GM12865 (cell line): ENCODE measurements at regions not wholly inside any gene's neighbourhood (a gene's known extent, or its start where the extent isn't known, plus 50 kb on each side); places are given as distances from the start of the nearest gene placed in this dataset.
"Not testable (repeated sequence)": the region's sequence is repeated elsewhere in the genome, so short reads cannot be mapped to it uniquely, and the experiment has no call there.

Experiments
- DNase-seq: peaks from one replicate; pipeline ENCODE4 v3.0.0; 2010; ENCODE audit warnings: low read depth
- H3K4me3 ChIP-seq: 2 replicates; pipeline ENCODE4 v1.5.1; 2011; ENCODE audit warnings: mild to moderate bottlenecking, low read depth, low read length, control low read depth
- TF ChIP-seq, protein P1 (sequence below): IDR thresholded peaks from 2 replicates; pipeline ENCODE4 v1.5.1; 2011; ENCODE audit warnings: low read length, control low read depth, low read depth, inconsistent platforms; ENCODE audit not compliant: insufficient read depth; ENCODE audit errors: missing control alignments

- TF ChIP-seq, protein P1, sequence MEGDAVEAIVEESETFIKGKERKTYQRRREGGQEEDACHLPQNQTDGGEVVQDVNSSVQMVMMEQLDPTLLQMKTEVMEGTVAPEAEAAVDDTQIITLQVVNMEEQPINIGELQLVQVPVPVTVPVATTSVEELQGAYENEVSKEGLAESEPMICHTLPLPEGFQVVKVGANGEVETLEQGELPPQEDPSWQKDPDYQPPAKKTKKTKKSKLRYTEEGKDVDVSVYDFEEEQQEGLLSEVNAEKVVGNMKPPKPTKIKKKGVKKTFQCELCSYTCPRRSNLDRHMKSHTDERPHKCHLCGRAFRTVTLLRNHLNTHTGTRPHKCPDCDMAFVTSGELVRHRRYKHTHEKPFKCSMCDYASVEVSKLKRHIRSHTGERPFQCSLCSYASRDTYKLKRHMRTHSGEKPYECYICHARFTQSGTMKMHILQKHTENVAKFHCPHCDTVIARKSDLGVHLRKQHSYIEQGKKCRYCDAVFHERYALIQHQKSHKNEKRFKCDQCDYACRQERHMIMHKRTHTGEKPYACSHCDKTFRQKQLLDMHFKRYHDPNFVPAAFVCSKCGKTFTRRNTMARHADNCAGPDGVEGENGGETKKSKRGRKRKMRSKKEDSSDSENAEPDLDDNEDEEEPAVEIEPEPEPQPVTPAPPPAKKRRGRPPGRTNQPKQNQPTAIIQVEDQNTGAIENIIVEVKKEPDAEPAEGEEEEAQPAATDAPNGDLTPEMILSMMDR: no peak
- no peak overlapping the region for H3K4me3 ChIP-seq
- no peak for DNase-seq
Measured at GRCh38 chr16:17915791-17916190, 420.7 kb downstream of the NPIPA8 start.

GRCh38 chr16:17914168-17914567 lies 422.4 kb downstream of the NPIPA8 start:
- TF ChIP-seq, protein P1: no peak
- DNase-seq: no peak
- no peak overlapping the region for H3K4me3 ChIP-seq

DNA sequence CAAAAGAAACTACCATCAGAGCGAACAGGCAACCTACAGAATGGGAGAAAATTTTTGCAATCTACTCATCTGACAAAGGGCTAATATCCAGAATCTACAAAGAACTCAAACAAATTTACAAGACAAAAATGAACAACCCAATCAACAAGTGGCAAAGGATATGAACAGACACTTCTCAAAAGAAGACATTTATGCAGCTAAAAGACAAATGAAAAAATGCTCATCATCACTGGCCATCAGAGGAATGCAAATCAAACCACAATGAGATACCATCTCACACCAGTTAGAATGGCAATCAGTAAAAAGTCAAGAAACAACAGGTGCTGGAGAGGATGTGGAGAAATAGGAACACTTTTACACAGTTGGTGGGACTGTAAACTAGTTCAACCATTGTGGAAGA lies 425.0 kb downstream of the NPIPA8 start:
- H3K4me3 ChIP-seq, DNase-seq: not testable (repeated sequence)

DNA sequence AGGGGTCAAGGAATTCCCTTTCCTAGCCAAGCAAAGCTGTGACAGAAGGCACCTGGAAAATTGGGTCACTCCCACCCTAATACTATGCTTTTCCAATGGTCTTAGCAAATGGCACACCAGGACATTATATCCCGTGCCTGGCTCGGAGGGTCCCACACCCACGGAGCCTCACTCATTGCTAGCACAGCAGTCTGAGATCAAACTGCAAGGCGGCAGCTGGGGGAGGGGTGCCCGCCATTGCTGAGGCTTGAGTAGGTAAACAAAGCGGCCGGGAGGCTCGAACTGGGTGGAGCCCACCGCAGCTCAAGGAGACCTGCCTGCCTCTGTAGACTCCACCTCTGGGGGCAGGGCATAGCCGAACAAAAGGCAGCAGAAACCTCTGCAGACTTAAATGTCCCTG lies 429.9 kb downstream of the NPIPA8 start:
- H3K4me3 ChIP-seq, DNase-seq: not testable (repeated sequence)

GRCh38 chr16:17901309-17901708 lies 430.5 kb upstream of the XYLT1 start:
- TF ChIP-seq, protein P1: no peak
- DNase-seq: no peak
- no peak overlapping the region for H3K4me3 ChIP-seq

DNA sequence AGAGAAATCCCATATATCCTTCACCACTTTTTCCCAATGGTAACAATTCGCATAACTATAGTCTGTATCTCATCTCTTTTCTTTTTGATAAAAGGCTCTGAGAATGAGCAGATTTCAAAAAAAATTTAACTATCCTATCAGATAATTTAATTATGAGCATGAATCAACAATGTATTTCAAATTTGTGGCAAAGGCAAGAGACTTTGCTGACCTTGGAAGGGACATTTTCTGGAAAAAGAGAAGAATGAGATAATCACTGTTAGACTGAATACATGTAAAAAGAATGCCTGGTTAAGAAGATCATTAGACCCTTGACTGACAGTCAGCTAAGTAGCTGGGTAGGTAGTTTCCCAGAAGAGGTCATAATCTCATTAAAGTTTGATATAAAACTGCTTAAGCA lies 428.4 kb upstream of the XYLT1 start:
- TF ChIP-seq, protein P1: no peak
- DNase-seq: no peak
- H3K4me3 ChIP-seq: no peak overlapping the region

DNA sequence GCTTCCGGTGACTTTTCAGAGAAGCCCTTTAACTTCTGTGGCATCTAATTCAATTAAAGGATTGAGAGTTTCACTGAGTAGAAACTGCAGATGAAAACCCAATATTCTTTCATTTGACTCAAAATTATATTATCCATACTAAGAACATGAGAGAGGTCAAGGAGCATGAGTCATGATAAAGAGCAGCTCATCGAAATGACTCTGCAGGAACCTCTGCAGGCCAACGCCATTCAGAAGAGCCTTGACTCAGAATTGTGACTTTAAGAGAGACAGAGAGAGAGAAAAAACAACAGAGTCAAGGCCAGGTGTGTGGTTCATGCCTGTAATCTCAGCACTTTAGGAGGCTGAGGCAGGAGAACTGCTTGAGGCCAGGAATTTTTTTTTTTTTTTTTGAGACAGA lies 417.2 kb upstream of the XYLT1 start:
- no peak overlapping the region for H3K4me3 ChIP-seq
- TF ChIP-seq, protein P1: no peak
- no peak for DNase-seq

DNA sequence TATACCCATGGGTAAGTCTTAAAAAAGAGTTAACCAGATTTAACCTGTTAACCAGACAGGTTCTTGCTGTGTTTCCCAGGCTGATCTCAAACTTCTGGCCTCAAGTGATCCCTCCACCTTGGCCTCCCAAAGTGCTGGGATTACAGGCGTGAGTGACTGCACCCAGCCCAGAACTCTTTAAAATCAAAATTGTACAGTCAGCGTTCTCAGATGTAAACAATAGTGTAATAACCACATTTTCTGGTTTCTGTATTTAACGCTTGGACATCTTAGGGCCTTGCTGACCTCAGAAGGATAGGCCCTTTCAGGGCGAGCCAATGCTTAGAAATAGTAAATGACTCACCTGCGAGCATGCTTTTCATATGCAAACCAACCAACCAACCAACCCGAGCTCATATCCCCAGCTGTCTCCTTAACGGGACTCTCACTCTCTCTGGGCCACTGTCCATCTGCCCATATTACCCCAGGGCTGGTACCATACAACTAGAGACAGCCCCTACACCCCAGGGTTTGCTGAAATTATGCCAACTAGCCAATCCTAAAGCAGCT lies 415.0 kb upstream of the XYLT1 start:
- no peak for DNase-seq
- no peak overlapping the region for H3K4me3 ChIP-seq
- TF ChIP-seq, protein P1: no peak
